ENCODE measurements at regions not wholly inside any gene's neighbourhood (a gene's known extent, or its start where the extent isn't known, plus 50 kb on each side); places are given as distances from the start of the nearest gene placed in this dataset.

DNA sequence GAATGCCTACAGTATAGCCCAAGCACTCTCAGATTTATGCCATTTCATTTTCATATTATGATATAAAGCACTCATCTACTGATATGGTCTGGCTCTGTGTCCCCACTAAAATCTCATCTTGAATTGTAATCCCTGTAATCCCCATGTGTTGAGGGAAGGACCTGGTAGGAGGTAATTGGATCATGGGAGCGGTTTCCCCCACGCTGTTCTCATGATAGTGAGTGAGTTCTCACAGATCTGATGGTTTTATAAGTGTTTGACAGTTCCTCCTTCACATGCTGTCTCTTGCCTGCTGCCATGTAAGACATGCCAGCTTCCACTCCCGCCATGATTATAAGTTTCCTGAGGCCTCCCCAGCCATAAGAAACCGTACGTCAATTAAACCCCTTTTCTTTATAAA lies 171.7 kb downstream of the OTOR start:
- H3K9me3 Mint-ChIP-seq, result no peaks in the 10 kb centered on the region
- TF ChIP-seq, protein P1, sequence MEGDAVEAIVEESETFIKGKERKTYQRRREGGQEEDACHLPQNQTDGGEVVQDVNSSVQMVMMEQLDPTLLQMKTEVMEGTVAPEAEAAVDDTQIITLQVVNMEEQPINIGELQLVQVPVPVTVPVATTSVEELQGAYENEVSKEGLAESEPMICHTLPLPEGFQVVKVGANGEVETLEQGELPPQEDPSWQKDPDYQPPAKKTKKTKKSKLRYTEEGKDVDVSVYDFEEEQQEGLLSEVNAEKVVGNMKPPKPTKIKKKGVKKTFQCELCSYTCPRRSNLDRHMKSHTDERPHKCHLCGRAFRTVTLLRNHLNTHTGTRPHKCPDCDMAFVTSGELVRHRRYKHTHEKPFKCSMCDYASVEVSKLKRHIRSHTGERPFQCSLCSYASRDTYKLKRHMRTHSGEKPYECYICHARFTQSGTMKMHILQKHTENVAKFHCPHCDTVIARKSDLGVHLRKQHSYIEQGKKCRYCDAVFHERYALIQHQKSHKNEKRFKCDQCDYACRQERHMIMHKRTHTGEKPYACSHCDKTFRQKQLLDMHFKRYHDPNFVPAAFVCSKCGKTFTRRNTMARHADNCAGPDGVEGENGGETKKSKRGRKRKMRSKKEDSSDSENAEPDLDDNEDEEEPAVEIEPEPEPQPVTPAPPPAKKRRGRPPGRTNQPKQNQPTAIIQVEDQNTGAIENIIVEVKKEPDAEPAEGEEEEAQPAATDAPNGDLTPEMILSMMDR (IDR thresholded peaks at IDR 0.05), result no peak
- H3K36me3 ChIP-seq (ENCODE audit: insufficient read depth, low read length), result no peaks in the 10 kb centered on the region

DNA sequence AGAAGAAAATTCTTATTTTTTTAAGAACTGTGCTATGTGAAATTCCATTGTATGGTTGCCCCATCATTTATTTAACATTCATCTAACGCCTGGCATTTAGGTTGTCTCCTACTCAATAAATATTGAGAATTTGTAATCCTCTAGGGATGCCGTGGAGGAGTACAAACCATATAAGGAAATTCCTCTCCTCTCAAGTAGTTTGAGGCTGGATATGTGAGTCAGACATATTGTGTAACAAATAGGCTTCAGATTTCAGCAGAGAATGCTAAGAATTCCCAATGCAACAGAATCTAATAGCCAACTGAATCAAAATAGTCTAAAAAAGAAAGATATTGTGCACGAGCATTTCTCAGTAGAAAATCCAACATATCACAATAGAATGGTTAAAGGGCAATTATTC lies 174.7 kb downstream of the OTOR start:
- H3K27me3 Mint-ChIP-seq, result no peaks in the 10 kb centered on the region
- H3K9me3 Mint-ChIP-seq, result no peaks in the 10 kb centered on the region
- H3K27ac Mint-ChIP-seq, result no peak overlapping the region
- POLR2A ChIA-PET, result no interaction called here
- intact Hi-C loops (cut with DNase I, micrococcal nuclease), result no loop called here
- H3K4me1 ChIP-seq (ENCODE audit: insufficient read depth, low read length), result no peaks in the 10 kb centered on the region
- no peaks in the 10 kb centered on the region for H3K4me1 Mint-ChIP-seq (ENCODE audit: low read depth)
- no peak overlapping the region for H3K4me3 Mint-ChIP-seq
- CTCF ChIA-PET, result no interaction called here
- no peaks in the 10 kb centered on the region for H3K27me3 ChIP-seq (ENCODE audit: control insufficient read depth in 1 of 2, insufficient read depth in 2 of 2, low read length in 2 of 2)
- DNase-seq, result no peak
- TF ChIP-seq, protein P1 (IDR thresholded peaks at IDR 0.05), result no peak
- no peaks in the 10 kb centered on the region for H3K36me3 ChIP-seq (ENCODE audit: insufficient read depth, low read length)
- no peaks in the 10 kb centered on the region for H3K36me3 Mint-ChIP-seq (ENCODE audit: low read depth)
- H3K27ac ChIP-seq (ENCODE audit: low read depth in 1 of 2, low read length in 2 of 2), result no peak overlapping the region
- no peak for ATAC-seq (ENCODE audit: poor library complexity)
- H3K9me3 ChIP-seq (ENCODE audit: control insufficient read depth in 1 of 2, insufficient read depth in 1 of 2, low read length in 2 of 2), result no peaks in the 10 kb centered on the region
- H3K4me3 ChIP-seq (ENCODE audit: low read length), result no peak overlapping the region

More for the DNA sequence above, 171.7 kb downstream of the OTOR start:
- no peak overlapping the region for H3K4me3 Mint-ChIP-seq
- no peak for ATAC-seq (ENCODE audit: poor library complexity)
- Histone ChIP-seq H3K4me1 (ENCODE audit: insufficient read depth, low read length) (no peaks in the 10 kb centered on the region), H3K4me3 (ENCODE audit: low read length) (no peak overlapping the region), H3K27ac (ENCODE audit: low read depth in 1 of 2, low read length in 2 of 2) (no peak overlapping the region), H3K9me3 (ENCODE audit: control insufficient read depth in 1 of 2, insufficient read depth in 1 of 2, low read length in 2 of 2) (peaks cover 0 to 7% of the 10 kb centered on the region in 2 experiments), H3K27me3 (ENCODE audit: control insufficient read depth in 1 of 2, insufficient read depth in 2 of 2, low read length in 2 of 2) (no peaks in the 10 kb centered on the region)
- intact Hi-C loops (cut with DNase I, micrococcal nuclease), result no loop called here
- no peaks in the 10 kb centered on the region for H3K27me3 Mint-ChIP-seq
- no peaks in the 10 kb centered on the region for H3K36me3 Mint-ChIP-seq (ENCODE audit: low read depth)
- no peak for DNase-seq
- no peaks in the 10 kb centered on the region for H3K4me1 Mint-ChIP-seq (ENCODE audit: low read depth)
- CTCF ChIA-PET, result no interaction called here
- POLR2A ChIA-PET, result no interaction called here
- H3K27ac Mint-ChIP-seq, result no peak overlapping the region

DNA sequence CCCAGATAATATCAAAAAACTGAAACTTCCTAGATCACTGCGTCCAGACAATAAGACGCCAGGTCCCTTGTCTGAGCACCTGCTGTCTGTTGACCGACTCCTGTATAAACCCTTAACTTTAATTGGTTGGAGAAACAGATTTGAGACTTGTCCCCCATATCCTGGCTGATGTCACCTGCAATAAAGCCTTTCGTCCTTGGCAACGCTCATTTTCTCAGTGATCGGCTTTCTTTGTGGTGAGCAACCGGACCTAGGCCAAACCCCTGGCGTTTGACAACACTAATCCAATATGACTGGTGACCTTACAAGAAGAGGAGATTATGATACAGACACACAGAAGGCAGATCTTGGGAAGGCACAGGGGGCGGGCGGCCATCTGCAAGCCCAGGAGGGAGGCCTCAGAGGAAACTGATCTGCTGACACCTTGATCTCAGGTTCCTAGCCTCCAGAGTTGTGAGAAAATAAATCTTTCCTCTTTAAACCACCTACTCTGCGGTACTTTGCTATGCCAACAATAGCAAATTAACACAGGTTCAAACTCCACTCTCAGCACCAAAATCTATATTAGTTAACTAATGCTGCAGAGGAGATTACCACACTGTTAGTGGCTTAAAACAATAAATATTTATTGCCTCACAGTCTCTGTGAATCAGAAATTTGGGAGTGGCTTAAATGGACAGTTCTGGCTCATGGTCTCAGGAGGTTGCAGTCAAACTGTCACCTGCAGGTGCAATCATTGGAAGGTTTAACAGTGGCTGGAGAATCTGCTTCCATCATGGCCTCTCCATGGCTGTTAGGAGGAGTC lies 178.7 kb downstream of the OTOR start:
- ChIA-PET CTCF (no interaction called here), POLR2A (no interaction called here)
- no peak overlapping the region for H3K27ac ChIP-seq (ENCODE audit: low read depth in 1 of 2, low read length in 2 of 2)
- Mint-ChIP-seq H3K36me3 (ENCODE audit: low read depth) (no peaks in the 10 kb centered on the region), H3K27me3 (no peaks in the 10 kb centered on the region), H3K4me3 (no peak overlapping the region), H3K27ac (no peak overlapping the region), H3K9me3 (no peaks in the 10 kb centered on the region), H3K4me1 (ENCODE audit: low read depth) (no peaks in the 10 kb centered on the region)
- no peaks in the 10 kb centered on the region for H3K4me1 ChIP-seq (ENCODE audit: insufficient read depth, low read length)
- no peak overlapping the region for H3K4me3 ChIP-seq (ENCODE audit: low read length)
- DNase-seq, result no peak
- no peak for ATAC-seq (ENCODE audit: poor library complexity)
- no peaks in the 10 kb centered on the region for H3K36me3 ChIP-seq (ENCODE audit: insufficient read depth, low read length)
- TF ChIP-seq, protein P1 (IDR thresholded peaks at IDR 0.05), result no peak
- intact Hi-C loops (cut with DNase I, micrococcal nuclease), result no loop called here
- H3K9me3 ChIP-seq (ENCODE audit: control insufficient read depth in 1 of 2, insufficient read depth in 1 of 2, low read length in 2 of 2), result peaks cover 0 to 11% of the 10 kb centered on the region in 2 experiments
- H3K27me3 ChIP-seq (ENCODE audit: control insufficient read depth in 1 of 2, insufficient read depth in 2 of 2, low read length in 2 of 2), result no peaks in the 10 kb centered on the region

Data from CD4-positive, alpha-beta T cell (primary cell).